ENCODE measurements at regions not wholly inside any gene's neighbourhood (a gene's known extent, or its start where the extent isn't known, plus 50 kb on each side); places are given as distances from the start of the nearest gene placed in this dataset.

DNA sequence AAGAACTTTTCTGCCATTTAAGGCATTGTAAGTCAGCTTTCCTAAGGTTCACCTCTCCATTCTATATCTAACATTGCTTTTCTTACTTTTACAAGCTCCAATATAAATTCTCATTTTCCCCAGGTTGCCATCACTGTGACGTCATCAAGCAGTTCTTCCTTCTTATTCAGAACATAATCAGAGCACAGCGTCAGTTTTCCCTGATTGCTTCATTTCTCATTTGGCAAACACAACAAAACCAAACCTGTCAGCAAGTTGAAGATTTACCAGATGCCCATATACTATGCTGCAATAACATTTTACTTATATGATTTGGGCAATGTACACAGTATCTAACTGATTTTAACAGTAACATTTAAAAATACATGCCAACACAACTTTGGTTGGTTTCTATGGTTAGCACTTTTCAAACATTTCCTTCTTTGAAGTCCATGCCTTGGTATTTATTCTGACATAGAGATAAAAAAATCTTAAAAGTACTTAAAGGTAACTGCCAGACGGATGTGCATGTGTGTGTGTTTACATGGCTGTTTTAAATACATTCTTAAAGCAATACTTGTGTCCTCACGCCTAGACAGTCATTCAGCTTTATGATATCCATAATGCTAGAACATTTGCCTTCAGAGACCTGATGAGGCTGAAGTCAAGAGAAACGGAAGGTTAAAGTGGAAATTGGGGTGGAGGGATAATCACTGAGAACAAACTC lies 264.0 kb downstream of the KLF12 start:
- Histone ChIP-seq H3K4me3 (ENCODE audit: low read depth, low read length, poor library complexity, severe bottlenecking) (no peak overlapping the region), H3K79me2 (ENCODE audit: insufficient read depth, low read depth, low read length) (no peaks in the 10 kb centered on the region), H3K9me2 (ENCODE audit: insufficient read depth, low read length) (no peaks in the 10 kb centered on the region), H3K4me2 (ENCODE audit: low read length) (no peak overlapping the region), H4K20me1 (ENCODE audit: insufficient read depth, low read length) (no peaks in the 10 kb centered on the region), H3K9me3 (ENCODE audit: low read length) (no peaks in the 10 kb centered on the region), H3K27ac (ENCODE audit: low read depth, low read length, poor library complexity, severe bottlenecking) (no peak overlapping the region), H3K36me3 (ENCODE audit: insufficient read depth, low read length) (no peaks in the 10 kb centered on the region), H3K4me1 (ENCODE audit: insufficient read depth, low read length, poor library complexity, severe bottlenecking) (no peaks in the 10 kb centered on the region), H2AFZ (ENCODE audit: low read length) (no peak overlapping the region)
- intact Hi-C loops (cut with micrococcal nuclease; ENCODE audit: unreplicated experiment): no loop called here
- no TSS peak for BruUV-seq (replicated peaks)
- TF ChIP-seq, protein P1, sequence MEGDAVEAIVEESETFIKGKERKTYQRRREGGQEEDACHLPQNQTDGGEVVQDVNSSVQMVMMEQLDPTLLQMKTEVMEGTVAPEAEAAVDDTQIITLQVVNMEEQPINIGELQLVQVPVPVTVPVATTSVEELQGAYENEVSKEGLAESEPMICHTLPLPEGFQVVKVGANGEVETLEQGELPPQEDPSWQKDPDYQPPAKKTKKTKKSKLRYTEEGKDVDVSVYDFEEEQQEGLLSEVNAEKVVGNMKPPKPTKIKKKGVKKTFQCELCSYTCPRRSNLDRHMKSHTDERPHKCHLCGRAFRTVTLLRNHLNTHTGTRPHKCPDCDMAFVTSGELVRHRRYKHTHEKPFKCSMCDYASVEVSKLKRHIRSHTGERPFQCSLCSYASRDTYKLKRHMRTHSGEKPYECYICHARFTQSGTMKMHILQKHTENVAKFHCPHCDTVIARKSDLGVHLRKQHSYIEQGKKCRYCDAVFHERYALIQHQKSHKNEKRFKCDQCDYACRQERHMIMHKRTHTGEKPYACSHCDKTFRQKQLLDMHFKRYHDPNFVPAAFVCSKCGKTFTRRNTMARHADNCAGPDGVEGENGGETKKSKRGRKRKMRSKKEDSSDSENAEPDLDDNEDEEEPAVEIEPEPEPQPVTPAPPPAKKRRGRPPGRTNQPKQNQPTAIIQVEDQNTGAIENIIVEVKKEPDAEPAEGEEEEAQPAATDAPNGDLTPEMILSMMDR (conservative IDR thresholded peaks at IDR 0.05; ENCODE audit: low read length): no peak
- no peak for TF ChIP-seq EZH2phosphoT487 (IDR thresholded peaks at IDR 0.05; ENCODE audit: borderline replicate concordance, low read depth, low read length)
- DNase-seq (ENCODE audit: low spot score): no peak
- ChIA-PET POLR2A (interaction anchor here (2.3 kb wide), 1 partner anchor 11 kb away, joined by 7 read pairs; no protein-coding TSS in a partner anchor), CTCF (ENCODE audit: unreplicated experiment) (no interaction called here)

DNA sequence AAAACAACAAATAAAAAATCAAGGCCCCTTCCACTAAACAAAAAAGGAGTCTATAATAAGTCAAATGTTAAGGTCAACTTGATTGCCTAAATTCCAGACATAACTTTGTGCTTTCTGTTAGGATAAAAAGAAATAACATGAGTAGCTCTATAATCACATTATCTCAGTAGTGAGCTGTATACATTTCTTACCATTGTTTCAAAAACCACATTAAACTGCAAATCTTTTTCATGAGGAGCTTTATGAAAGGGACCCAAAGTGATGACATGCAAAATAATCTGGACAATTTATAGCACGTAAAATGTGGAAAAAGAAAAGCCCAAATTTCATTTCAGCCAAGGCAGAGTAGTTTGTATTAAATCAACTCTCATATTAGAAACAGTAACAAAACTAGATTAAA lies 269.2 kb downstream of the KLF12 start:
- no peak for DNase-seq (ENCODE audit: low spot score)
- no peaks in the 10 kb centered on the region for H3K36me3 ChIP-seq (ENCODE audit: insufficient read depth, low read length)
- no peaks in the 10 kb centered on the region for H3K79me2 ChIP-seq (ENCODE audit: insufficient read depth, low read depth, low read length)
- no peaks in the 10 kb centered on the region for H3K4me1 ChIP-seq (ENCODE audit: insufficient read depth, low read length, poor library complexity, severe bottlenecking)
- H3K4me3 ChIP-seq (ENCODE audit: low read depth, low read length, poor library complexity, severe bottlenecking): no peak overlapping the region
- no TSS peak for BruUV-seq (replicated peaks)
- H3K4me2 ChIP-seq (ENCODE audit: low read length): no peak overlapping the region
- no peaks in the 10 kb centered on the region for H3K9me2 ChIP-seq (ENCODE audit: insufficient read depth, low read length)
- CTCF ChIA-PET (ENCODE audit: unreplicated experiment): no interaction called here
- no peaks in the 10 kb centered on the region for H3K9me3 ChIP-seq (ENCODE audit: low read length)
- intact Hi-C loops (cut with micrococcal nuclease; ENCODE audit: unreplicated experiment): no loop called here
- no peak overlapping the region for H2AFZ ChIP-seq (ENCODE audit: low read length)
- POLR2A ChIA-PET: interaction anchor here (1.1 kb wide), 1 partner anchor 130 kb away, joined by 3 read pairs; no protein-coding TSS in a partner anchor
- no peaks in the 10 kb centered on the region for H4K20me1 ChIP-seq (ENCODE audit: insufficient read depth, low read length)
- TF ChIP-seq, protein P1 (conservative IDR thresholded peaks at IDR 0.05; ENCODE audit: low read length): no peak
- TF ChIP-seq EZH2phosphoT487 (IDR thresholded peaks at IDR 0.05; ENCODE audit: borderline replicate concordance, low read depth, low read length): no peak
- H3K27ac ChIP-seq (ENCODE audit: low read depth, low read length, poor library complexity, severe bottlenecking): no peak overlapping the region

DNA sequence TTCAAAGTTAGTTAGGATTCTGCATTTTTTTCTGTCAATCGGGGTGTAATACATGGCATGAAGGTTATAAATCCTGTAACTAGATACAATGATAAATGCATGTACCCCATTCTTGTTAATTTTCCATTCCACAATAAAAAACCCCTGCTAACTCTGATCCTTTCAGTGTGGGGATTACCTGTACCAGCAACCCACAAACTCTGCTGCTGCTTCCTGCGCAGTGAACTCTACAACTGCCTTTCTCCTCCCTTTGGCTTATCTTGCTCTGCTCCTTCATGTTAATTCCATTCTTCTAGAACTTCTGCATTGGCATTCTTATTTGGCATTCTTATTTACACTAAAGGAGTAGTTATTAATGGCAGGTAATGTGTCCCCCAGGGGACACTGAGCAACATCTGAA lies 273.1 kb downstream of the KLF12 start:
- Histone ChIP-seq H3K9me2 (ENCODE audit: insufficient read depth, low read length) (no peaks in the 10 kb centered on the region), H3K79me2 (ENCODE audit: insufficient read depth, low read depth, low read length) (no peaks in the 10 kb centered on the region; the same call in 1 of the 2 replicates), H4K20me1 (ENCODE audit: insufficient read depth, low read length) (no peaks in the 10 kb centered on the region), H3K4me3 (ENCODE audit: low read depth, low read length, poor library complexity, severe bottlenecking) (no peak overlapping the region), H3K4me2 (ENCODE audit: low read length) (no peak overlapping the region), H2AFZ (ENCODE audit: low read length) (no peak overlapping the region), H3K9me3 (ENCODE audit: low read length) (no peaks in the 10 kb centered on the region), H3K36me3 (ENCODE audit: insufficient read depth, low read length) (no peaks in the 10 kb centered on the region), H3K27ac (ENCODE audit: low read depth, low read length, poor library complexity, severe bottlenecking) (no peak overlapping the region), H3K4me1 (ENCODE audit: insufficient read depth, low read length, poor library complexity, severe bottlenecking) (no peaks in the 10 kb centered on the region)
- CTCF ChIA-PET (ENCODE audit: unreplicated experiment): no interaction called here
- POLR2A ChIA-PET: no interaction called here
- intact Hi-C loops (cut with micrococcal nuclease; ENCODE audit: unreplicated experiment): no loop called here
- no peak for DNase-seq (ENCODE audit: low spot score)
- TF ChIP-seq, protein P1 (conservative IDR thresholded peaks at IDR 0.05; ENCODE audit: low read length): no peak
- no peak for TF ChIP-seq EZH2phosphoT487 (IDR thresholded peaks at IDR 0.05; ENCODE audit: borderline replicate concordance, low read depth, low read length)
- no TSS peak for BruUV-seq (replicated peaks)
